AG04450 (cell line): ENCODE measurements at regions not wholly inside any gene's neighbourhood (a gene's known extent, or its start where the extent isn't known, plus 50 kb on each side); places are given as distances from the start of the nearest gene placed in this dataset.

Experiments used
- CTCF ChIA-PET: fragments of 300-600, 350-600 bp; formaldehyde crosslinking; extraction: SDS; loops from one replicate; lab custom pipeline; 2022; ENCODE audit warnings: antibody characterized with exemption, inconsistent platforms; lab: Charles Lee
- POLR2A ChIA-PET: fragments of 350-600 bp; formaldehyde crosslinking; extraction: SDS; loops from one replicate; lab custom pipeline; 2021; ENCODE audit warnings: antibody characterized with exemption, inconsistent platforms; lab: Yijun Ruan, JAX
- DNase-seq: peaks from one replicate; pipeline ENCODE4 v3.0.0-alpha.2; 2011; ENCODE audit warnings: low read depth, low spot score
- H3K27ac ChIP-seq: one replicate; pipeline ENCODE4 v1.5.1; 2012; ENCODE audit warnings: low read depth, low read length, control low read depth
- H3K27me3 ChIP-seq: one replicate; pipeline ENCODE4 v1.6.0; 2012; ENCODE audit warnings: low read length; ENCODE audit not compliant: control insufficient read depth, insufficient read depth
- H3K4me3 ChIP-seq: 2 replicates; pipeline ENCODE4 v1.5.1; 2011; ENCODE audit warnings: mild to moderate bottlenecking, low read depth, low read length, control low read depth
- H3K9me3 ChIP-seq: 2 replicates; pipeline ENCODE4 v1.5.1; 2012; ENCODE audit warnings: low read length; ENCODE audit not compliant: control insufficient read depth, insufficient read depth
- TF ChIP-seq, protein P1 (sequence below): IDR thresholded peaks from 2 replicates; pipeline ENCODE4 v1.5.1; 2011; ENCODE audit warnings: low read depth, low read length, control low read depth, inconsistent platforms

DNA sequence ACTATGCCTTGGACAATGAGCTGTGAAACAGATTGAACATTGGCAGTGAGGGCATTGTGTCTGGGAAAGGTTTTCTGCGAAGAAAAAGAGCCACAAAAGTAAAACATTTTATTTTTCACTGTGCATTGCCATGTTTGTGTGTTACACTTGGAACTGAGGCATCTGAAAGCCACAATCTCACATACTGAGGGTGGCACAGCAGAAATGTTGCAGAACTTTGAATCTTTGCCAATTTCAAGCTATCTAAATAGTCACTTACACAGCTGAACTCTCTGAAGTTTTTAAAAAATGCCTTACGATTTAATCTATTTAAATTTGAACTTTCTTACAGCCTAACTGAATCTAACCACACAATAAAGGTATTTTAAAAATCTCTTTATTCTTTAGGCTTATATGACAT lies 154.1 kb upstream of the GRM7 start:
- no peak for DNase-seq
- TF ChIP-seq, protein P1, sequence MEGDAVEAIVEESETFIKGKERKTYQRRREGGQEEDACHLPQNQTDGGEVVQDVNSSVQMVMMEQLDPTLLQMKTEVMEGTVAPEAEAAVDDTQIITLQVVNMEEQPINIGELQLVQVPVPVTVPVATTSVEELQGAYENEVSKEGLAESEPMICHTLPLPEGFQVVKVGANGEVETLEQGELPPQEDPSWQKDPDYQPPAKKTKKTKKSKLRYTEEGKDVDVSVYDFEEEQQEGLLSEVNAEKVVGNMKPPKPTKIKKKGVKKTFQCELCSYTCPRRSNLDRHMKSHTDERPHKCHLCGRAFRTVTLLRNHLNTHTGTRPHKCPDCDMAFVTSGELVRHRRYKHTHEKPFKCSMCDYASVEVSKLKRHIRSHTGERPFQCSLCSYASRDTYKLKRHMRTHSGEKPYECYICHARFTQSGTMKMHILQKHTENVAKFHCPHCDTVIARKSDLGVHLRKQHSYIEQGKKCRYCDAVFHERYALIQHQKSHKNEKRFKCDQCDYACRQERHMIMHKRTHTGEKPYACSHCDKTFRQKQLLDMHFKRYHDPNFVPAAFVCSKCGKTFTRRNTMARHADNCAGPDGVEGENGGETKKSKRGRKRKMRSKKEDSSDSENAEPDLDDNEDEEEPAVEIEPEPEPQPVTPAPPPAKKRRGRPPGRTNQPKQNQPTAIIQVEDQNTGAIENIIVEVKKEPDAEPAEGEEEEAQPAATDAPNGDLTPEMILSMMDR: no peak
- POLR2A ChIA-PET: no interaction called here
- Histone ChIP-seq H3K9me3 (no peaks in the 10 kb centered on the region), H3K4me3 (no peak overlapping the region), H3K27ac (no peak overlapping the region), H3K27me3 (no peaks in the 10 kb centered on the region)
- CTCF ChIA-PET: no interaction called here

DNA sequence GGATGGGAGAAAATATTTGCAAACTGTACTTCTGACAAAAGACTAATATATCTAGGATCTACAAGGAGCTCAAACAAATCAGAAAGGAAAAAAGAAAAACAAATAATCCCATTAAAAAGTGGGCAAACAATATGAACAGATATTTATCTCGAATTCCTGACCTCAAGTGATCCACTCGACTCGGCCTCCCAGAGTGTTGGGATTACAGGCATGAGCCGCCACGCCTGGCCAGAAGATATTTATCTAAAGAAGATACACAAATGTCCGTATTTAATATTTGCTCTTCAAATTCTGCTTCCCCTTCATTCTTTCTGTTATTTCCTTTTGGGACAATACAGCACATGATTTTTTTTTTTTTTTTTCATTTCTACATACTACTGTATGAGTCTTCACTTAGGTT lies 151.7 kb upstream of the GRM7 start:
- ChIA-PET CTCF (no interaction called here), POLR2A (no interaction called here)
- no peaks in the 10 kb centered on the region for H3K9me3 ChIP-seq
- H3K4me3 ChIP-seq: no peak overlapping the region
- no peak for DNase-seq
- no peaks in the 10 kb centered on the region for H3K27me3 ChIP-seq
- H3K27ac ChIP-seq: no peak overlapping the region
- TF ChIP-seq, protein P1: no peak

DNA sequence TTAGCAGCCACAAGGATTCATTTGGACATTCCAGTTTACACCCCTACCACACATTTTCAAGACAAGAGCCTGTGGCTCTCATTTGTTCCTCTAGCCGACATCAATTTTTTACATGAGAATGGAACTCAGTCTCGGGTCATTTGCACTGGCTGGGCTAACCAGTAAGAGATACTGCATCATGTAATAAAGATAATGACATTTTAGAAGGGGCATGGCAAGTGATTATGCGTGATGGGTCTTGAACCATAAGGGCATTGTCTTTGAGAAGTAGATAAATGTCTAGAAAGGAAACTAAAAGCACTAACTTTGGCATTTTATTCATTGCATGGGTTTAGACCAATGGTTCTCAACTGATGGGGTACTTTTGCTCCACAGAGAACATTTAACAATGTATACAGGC lies 146.0 kb upstream of the GRM7 start:
- no peaks in the 10 kb centered on the region for H3K27me3 ChIP-seq
- no peak for DNase-seq

DNA sequence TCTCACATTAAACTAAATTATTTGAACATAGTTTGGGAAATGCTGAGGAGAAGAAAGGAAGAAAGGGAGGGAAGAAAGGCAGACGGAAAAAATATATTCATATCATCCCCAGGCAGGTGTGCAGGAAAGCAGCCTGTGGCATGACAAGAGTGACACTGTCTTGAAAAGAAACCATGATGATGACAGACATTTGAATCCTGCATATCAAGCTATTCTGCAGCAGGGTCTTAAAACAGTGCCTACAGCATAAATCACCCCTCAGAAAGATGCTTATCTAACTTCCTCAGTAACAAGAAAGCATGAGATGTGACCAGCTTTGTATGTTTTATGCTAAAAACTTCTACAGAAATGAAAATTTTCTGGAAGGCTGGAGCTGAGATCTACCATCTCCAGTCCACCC lies 144.5 kb upstream of the GRM7 start:
- POLR2A ChIA-PET: no interaction called here
- H3K27me3 ChIP-seq: no peaks in the 10 kb centered on the region

More for the DNA sequence above, 146.0 kb upstream of the GRM7 start:
- Histone ChIP-seq H3K27ac (no peak overlapping the region), H3K9me3 (no peaks in the 10 kb centered on the region), H3K4me3 (no peak overlapping the region)
- ChIA-PET CTCF (no interaction called here), POLR2A (no interaction called here)
- TF ChIP-seq, protein P1: no peak

DNA sequence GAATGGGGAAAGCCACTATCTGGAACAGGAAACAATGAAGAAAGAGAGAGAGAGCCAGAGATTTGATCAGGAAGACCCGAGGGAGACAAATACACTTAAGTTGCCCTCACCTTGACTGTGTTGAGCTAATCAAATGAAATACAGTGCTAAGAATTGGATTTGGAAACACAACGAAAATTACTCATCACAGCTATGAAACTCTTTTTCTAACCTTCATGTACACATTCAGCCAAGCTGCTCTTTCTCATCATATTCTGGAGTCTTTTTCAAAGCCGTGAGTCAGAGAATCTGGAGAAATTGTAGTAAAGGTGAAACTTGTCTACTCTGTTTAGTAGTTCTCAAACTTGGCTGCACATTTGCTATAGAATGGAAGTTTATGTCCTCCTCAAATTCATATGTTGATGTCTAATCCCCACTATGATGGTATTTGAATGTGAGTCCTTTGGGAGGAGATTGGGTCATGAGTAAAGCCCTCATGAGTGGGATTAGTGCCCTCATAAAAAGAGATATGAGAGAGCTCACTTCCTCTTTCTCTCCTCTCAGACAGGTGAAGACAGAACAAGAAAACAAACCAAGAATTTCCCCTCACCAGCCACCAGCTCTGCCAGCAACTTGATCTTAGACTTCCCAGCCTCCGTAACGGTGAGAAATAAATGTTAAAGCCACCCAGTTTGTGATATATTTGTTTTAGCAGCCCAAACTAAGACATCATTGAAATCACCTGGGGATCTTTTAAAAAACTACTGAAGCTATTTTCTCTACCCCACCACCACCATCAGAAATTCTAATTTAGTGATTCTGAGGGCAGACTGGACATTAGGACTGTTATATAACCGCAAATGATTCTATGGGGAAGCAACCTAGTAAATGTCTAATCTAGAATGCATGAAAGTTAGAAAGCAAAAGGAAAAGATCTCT lies 143.6 kb upstream of the GRM7 start:
- Histone ChIP-seq H3K9me3 (peaks cover 7% of the 10 kb centered on the region), H3K27me3 (no peaks in the 10 kb centered on the region), H3K4me3 (no peak overlapping the region), H3K27ac (no peak overlapping the region)
- POLR2A ChIA-PET: no interaction called here
- DNase-seq: no peak
- TF ChIP-seq, protein P1: no peak
- CTCF ChIA-PET: no interaction called here

More for the DNA sequence above, 144.5 kb upstream of the GRM7 start:
- no peak for DNase-seq
- Histone ChIP-seq H3K9me3 (peaks cover 6% of the 10 kb centered on the region), H3K27ac (no peak overlapping the region), H3K4me3 (no peak overlapping the region)
- CTCF ChIA-PET: no interaction called here
- TF ChIP-seq, protein P1: no peak
